K562 (cell line): ENCODE measurements at regions not wholly inside any gene's neighbourhood (a gene's known extent, or its start where the extent isn't known, plus 50 kb on each side); places are given as distances from the start of the nearest gene placed in this dataset.

Experiments used
- ATAC-seq: fragments of 200-7000 bp; cut with Tn5 transposase; 3 replicates; pipeline ENCODE4 v1.9.1; 2020; ENCODE audit warnings: moderate library complexity
- BruUV-seq: library from RNA; stranded (reverse); fragments of 400-500 nt; replicated peaks from 2 replicates; lab custom pipeline; 2021; lab: Mats Ljungman, UMichigan
- CTCF ChIA-PET: fragments of 300-600 bp; formaldehyde crosslinking; extraction: SDS; loops from one replicate; lab custom pipeline; 2021; ENCODE audit warnings: low intra/inter-chr PET ratio; lab: Yijun Ruan, JAX
- POLR2A ChIA-PET: fragments of 300-600, 350-650 bp; sonication (Branson Sonifier 250); formaldehyde crosslinking; extraction: SDS; loops from one replicate; lab custom pipeline; 2021; ENCODE audit warnings: antibody characterized with exemption, inconsistent platforms; lab: Yijun Ruan, JAX
- DNase-seq, 4 experiments: peaks; one replicate each; pipeline versions ENCODE4 v3.0.0 to v3.0.0-alpha.2; 2011 to 2018; ENCODE audit warnings: low spot score in 3 of 4, mixed read lengths in 3 of 4; ENCODE audit errors: extremely low read depth in 1 of 4
- FAIRE-seq: peaks from 2 replicates; lab custom pipeline; 2011; peaks lifted over from hg19 to GRCh38; lab: Jason Lieb, UNC
- H2AFZ ChIP-seq: 2 replicates; pipeline ENCODE4 v1.6.0; 2011; ENCODE audit warnings: low read depth, low read length, control low read depth, inconsistent platforms
- H3K27ac ChIP-seq: fragments of 200-600 bp; 3 replicates; pipeline ENCODE4 v1.8.0; 2011; ENCODE audit warnings: low read depth, mild to moderate bottlenecking, control low read depth, inconsistent platforms, low read length, moderate library complexity, mixed read lengths; ENCODE audit errors: extremely low read depth
- H3K27me3 ChIP-seq, 2 experiments: fragments of 300-600 bp in 1 of 2; 2 replicates in 1 of 2; 3 replicates in 1 of 2; pipeline versions ENCODE4 v1.6.0 to v1.8.0; 2011; ENCODE audit warnings: inconsistent platforms in 2 of 2, low read length in 2 of 2, mild to moderate bottlenecking in 1 of 2, mixed read lengths in 1 of 2, moderate library complexity in 1 of 2; ENCODE audit not compliant: control insufficient read depth in 2 of 2, insufficient read depth in 2 of 2
- H3K36me3 ChIP-seq: fragments of 300-600 bp; 3 replicates; pipeline ENCODE4 v1.8.0; 2011; ENCODE audit warnings: mild to moderate bottlenecking, low read length, inconsistent platforms; ENCODE audit not compliant: control insufficient read depth, insufficient read depth
- H3K4me1 ChIP-seq, 2 experiments: fragments of 200-600 bp in 1 of 2; replicated peaks in 1 of 2; 2 replicates in 1 of 2; 3 replicates in 1 of 2; pipeline versions ENCODE4 v1.5.1 to v1.8.0; 2011; ENCODE audit warnings: inconsistent platforms in 2 of 2, low read length in 2 of 2, mild to moderate bottlenecking in 1 of 2, mixed read lengths in 1 of 2, moderate library complexity in 1 of 2; ENCODE audit not compliant: control insufficient read depth in 2 of 2, insufficient read depth in 2 of 2
- H3K4me2 ChIP-seq: 2 replicates; pipeline ENCODE4 v1.6.1; 2011; ENCODE audit warnings: low read length, control low read depth, inconsistent platforms, mixed read lengths; ENCODE audit not compliant: insufficient read depth
- H3K4me3 ChIP-seq: fragments of 200-600 bp; sonication (generic), shearing (Covaris generic); 2 replicates; pipeline ENCODE4 v1.5.1; 2016; ENCODE audit warnings: control low read depth, inconsistent platforms
- H3K79me2 ChIP-seq: fragments of 200-600 bp; 3 replicates; pipeline ENCODE4 v1.8.0; 2011; ENCODE audit warnings: low read length, inconsistent platforms; ENCODE audit not compliant: control insufficient read depth, insufficient read depth
- H3K9ac ChIP-seq, 2 experiments: 2 replicates each; pipeline versions ENCODE4 v1.6.0 to v1.6.1; 2011; ENCODE audit warnings: low read depth in 2 of 2, low read length in 2 of 2, control low read depth in 1 of 2, inconsistent platforms in 1 of 2, mild to moderate bottlenecking in 1 of 2, mixed read lengths in 1 of 2; ENCODE audit not compliant: insufficient read depth in 1 of 2
- H3K9me1 ChIP-seq: one replicate; pipeline ENCODE4 v1.6.0; 2011; ENCODE audit warnings: inconsistent platforms, mild to moderate bottlenecking, low read length, moderate library complexity; ENCODE audit not compliant: control insufficient read depth, insufficient read depth
- H3K9me3 ChIP-seq: replicated peaks from 2 replicates; pipeline ENCODE4 v1.5.1; 2011; ENCODE audit warnings: low read depth, low read length, inconsistent platforms; ENCODE audit not compliant: control insufficient read depth, insufficient read depth
- H4K20me1 ChIP-seq: replicated peaks from 2 replicates; pipeline ENCODE4 v1.6.1; 2011; ENCODE audit warnings: low read length, inconsistent platforms, mixed read lengths; ENCODE audit not compliant: control insufficient read depth, insufficient read depth
- CEBPB ChIP-seq: fragments of 450-650 bp; IDR thresholded peaks from 2 replicates; pipeline ENCODE4 v1.6.1; 2016; ENCODE audit warnings: missing genetic modification characterization, missing compliant biosample characterization
- CEBPG ChIP-seq, 3 experiments: fragments of 200-800 bp in 1 of 3; sonication (Bioruptor generic) in 1 of 3; sonication (generic) in 1 of 3; formaldehyde crosslinking in 1 of 3; IDR thresholded peaks in 2 of 3; conservative IDR thresholded peaks in 1 of 3; 2 replicates each; pipeline versions ENCODE4 v1.6.1 to v1.8.0; 2016 to 2022; ENCODE audit warnings: missing compliant biosample characterization in 2 of 3, missing genetic modification characterization in 2 of 3, mild to moderate bottlenecking in 1 of 3, missing genetic modification reagents in 1 of 3
- FOXA1 ChIP-seq: fragments of 450-650 bp; IDR thresholded peaks from 2 replicates; pipeline ENCODE4 v1.6.1; 2016; ENCODE audit warnings: mild to moderate bottlenecking, borderline replicate concordance
- FOXM1 ChIP-seq, 2 experiments: fragments of 450-650 bp in 1 of 2; sonication (generic) in 1 of 2; formaldehyde crosslinking in 1 of 2; IDR thresholded peaks; 2 replicates each; pipeline versions ENCODE4 v1.6.1 to v1.9.0; 2017 to 2022; ENCODE audit warnings: low read depth in 2 of 2, mild to moderate bottlenecking in 2 of 2, missing genetic modification reagents in 1 of 2, moderate library complexity in 1 of 2
- KAT8 ChIP-seq: fragments of 450-650 bp; IDR thresholded peaks from 2 replicates; pipeline ENCODE4 v1.6.1; 2016; ENCODE audit warnings: low read depth, mild to moderate bottlenecking
- NR2C2 ChIP-seq, 2 experiments: fragments of 200-800 bp in 1 of 2; sonication (Bioruptor generic) in 1 of 2; sonication (generic) in 1 of 2; formaldehyde crosslinking in 1 of 2; IDR thresholded peaks; 2 replicates each; pipeline versions ENCODE4 v1.6.1 to v1.8.0; 2016 to 2022; ENCODE audit warnings: mild to moderate bottlenecking in 1 of 2, missing compliant biosample characterization in 1 of 2, missing genetic modification characterization in 1 of 2, missing genetic modification reagents in 1 of 2
- RBBP5 ChIP-seq: fragments of 200-600 bp; sonication (generic); IDR thresholded peaks from 2 replicates; pipeline ENCODE4 v1.6.1; 2012; ENCODE audit warnings: borderline replicate concordance, mild to moderate bottlenecking, low read length, control low read depth, inconsistent platforms; ENCODE audit not compliant: insufficient read depth, poor library complexity, severe bottlenecking
- SIRT6 ChIP-seq: IDR thresholded peaks from one replicate; pipeline ENCODE4 v1.6.1; 2012; ENCODE audit warnings: low read depth, mild to moderate bottlenecking, control low read depth, inconsistent platforms, low read length, moderate library complexity
- WGBS: fragments of 100-300 bp; shearing (Covaris generic); methylation state at CpG from one replicate; pipeline ENCODE4 v1.1.6; 2016; ENCODE audit warnings: low coverage, mixed read lengths; ENCODE audit not compliant: insufficient coverage; ENCODE audit errors: missing lambda C conversion rate; 5-methylcytosine and 5-hydroxymethylcytosine counted together
- in situ Hi-C: fragments of 300-500 bp; cut with MboI; formaldehyde crosslinking; loops from 4 replicates; pipeline ENCODE4 v1.15.0; 2018; ENCODE audit warnings: inconsistent platforms, mixed read lengths
- intact Hi-C: fragments of 100-400 bp; cut with micrococcal nuclease; formaldehyde crosslinking; loops from 2 replicates; pipeline ENCODE4 v1.14.2; 2022
- TF ChIP-seq, protein P1 (sequence below): fragments of 250-450 bp; sonication (Bioruptor Pico); IDR thresholded peaks from 2 replicates; pipeline ENCODE4 v1.8.0; 2021; ENCODE audit warnings: borderline replicate concordance, mild to moderate bottlenecking, moderate library complexity; ENCODE audit not compliant: poor library complexity, severe bottlenecking
- TF ChIP-seq, protein P2 (sequence below), 2 experiments: fragments of 450-650 bp in 1 of 2; sonication (generic) in 1 of 2; formaldehyde crosslinking; conservative IDR thresholded peaks; 2 replicates each; pipeline versions ENCODE4 v1.4.0 to v1.8.1; 2020 to 2022; ENCODE audit warnings: mild to moderate bottlenecking in 1 of 2, missing genetic modification reagents in 1 of 2

DNA sequence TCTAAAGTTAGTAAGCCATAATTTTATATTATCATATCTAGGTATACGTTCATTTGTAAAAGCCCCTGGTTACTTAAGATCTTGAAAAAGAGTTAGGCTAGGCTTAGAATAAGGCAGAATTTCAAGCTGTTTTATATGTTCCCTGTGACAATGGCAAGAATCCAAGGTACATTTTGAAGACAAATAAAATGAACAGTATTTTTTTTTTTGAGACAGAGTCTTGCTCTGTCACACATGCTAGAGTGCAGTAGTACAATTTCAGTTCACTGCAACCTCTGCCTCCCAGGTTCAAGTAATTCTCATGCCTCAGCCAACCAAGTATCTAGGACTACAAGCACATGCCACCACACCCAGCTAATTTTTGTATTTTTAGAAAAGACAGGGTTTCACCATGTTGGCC is 139.2 kb downstream of the DUSP6 start:
- no peaks in the 10 kb centered on the region for H3K79me2 ChIP-seq
- H3K36me3 ChIP-seq: no peaks in the 10 kb centered on the region
- DNase-seq (no peak), ATAC-seq (no peak), FAIRE-seq (no peak)
- H4K20me1 ChIP-seq: no peaks in the 10 kb centered on the region
- H3K9me1 ChIP-seq: no peaks in the 10 kb centered on the region
- H3K9ac ChIP-seq: no peak overlapping the region
- intact Hi-C loops (no loop called here), in situ Hi-C loops (no loop called here)
- no peak overlapping the region for H3K4me3 ChIP-seq
- no peak overlapping the region for H2AFZ ChIP-seq
- no peaks in the 10 kb centered on the region for H3K27me3 ChIP-seq
- TF ChIP-seq, protein P1, sequence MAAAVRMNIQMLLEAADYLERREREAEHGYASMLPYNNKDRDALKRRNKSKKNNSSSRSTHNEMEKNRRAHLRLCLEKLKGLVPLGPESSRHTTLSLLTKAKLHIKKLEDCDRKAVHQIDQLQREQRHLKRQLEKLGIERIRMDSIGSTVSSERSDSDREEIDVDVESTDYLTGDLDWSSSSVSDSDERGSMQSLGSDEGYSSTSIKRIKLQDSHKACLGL (CRISPR knock-in tag): no peak
- TF ChIP-seq, protein P2, sequence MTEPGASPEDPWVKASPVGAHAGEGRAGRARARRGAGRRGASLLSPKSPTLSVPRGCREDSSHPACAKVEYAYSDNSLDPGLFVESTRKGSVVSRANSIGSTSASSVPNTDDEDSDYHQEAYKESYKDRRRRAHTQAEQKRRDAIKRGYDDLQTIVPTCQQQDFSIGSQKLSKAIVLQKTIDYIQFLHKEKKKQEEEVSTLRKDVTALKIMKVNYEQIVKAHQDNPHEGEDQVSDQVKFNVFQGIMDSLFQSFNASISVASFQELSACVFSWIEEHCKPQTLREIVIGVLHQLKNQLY (CRISPR knock-in tag; conservative IDR thresholded peaks at IDR 0.05): no peak
- H3K4me2 ChIP-seq: no peak overlapping the region
- H3K9me3 ChIP-seq: no peaks in the 10 kb centered on the region
- CTCF ChIA-PET: no interaction called here
- H3K4me1 ChIP-seq: no peaks in the 10 kb centered on the region; a peak in 1 of 5 replicates
- WGBS: 25% methylated on average over 1 of the region's 1 CpG
- H3K27ac ChIP-seq: no peak overlapping the region
- POLR2A ChIA-PET: interaction anchor here (0.6 kb wide), 1 partner anchor 26 kb away, joined by 3 read pairs; no protein-coding TSS in a partner anchor
- no TSS peak for BruUV-seq

DNA sequence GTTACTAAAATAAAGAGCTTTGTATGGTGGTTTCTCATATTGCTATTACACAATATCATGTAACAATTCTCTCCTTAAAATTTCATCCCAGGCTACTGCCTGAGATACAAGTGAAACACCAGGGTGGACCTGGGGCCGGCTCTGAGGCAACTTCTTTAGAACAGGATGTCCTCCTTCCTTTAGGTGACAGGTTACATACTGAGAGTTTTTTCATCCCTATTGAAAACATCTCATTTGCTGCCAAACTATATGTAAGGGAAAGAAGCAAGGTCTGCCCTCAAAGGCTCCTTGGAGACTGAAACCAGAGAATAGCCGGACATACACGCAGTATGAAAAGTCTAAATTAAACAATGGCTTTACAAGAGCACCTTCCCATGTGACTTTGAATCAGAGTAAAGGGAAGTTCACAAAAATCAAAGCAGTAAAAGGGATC is 139.9 kb downstream of the DUSP6 start:
- no peak overlapping the region for H3K27ac ChIP-seq
- no peaks in the 10 kb centered on the region for H3K79me2 ChIP-seq
- FAIRE-seq (no peak), DNase-seq (no peak), ATAC-seq (no peak)
- H3K9ac ChIP-seq: no peak overlapping the region
- POLR2A ChIA-PET: no interaction called here
- no TSS peak for BruUV-seq
- no peaks in the 10 kb centered on the region; a peak in 1 of 5 replicates for H3K4me1 ChIP-seq
- H3K4me2 ChIP-seq: no peak overlapping the region
- no peaks in the 10 kb centered on the region for H3K36me3 ChIP-seq
- intact Hi-C loops: no loop called here
- 5% methylated on average over 3 of the region's 3 CpGs for whole genome bisulfite sequencing
- no peaks in the 10 kb centered on the region for H3K9me1 ChIP-seq
- H3K27me3 ChIP-seq: no peaks in the 10 kb centered on the region
- CTCF ChIA-PET: no interaction called here
- no peaks in the 10 kb centered on the region for H3K9me3 ChIP-seq
- no peaks in the 10 kb centered on the region for H4K20me1 ChIP-seq
- H3K4me3 ChIP-seq: no peak overlapping the region
- no peak overlapping the region for H2AFZ ChIP-seq
- in situ Hi-C loops: no loop called here
- TF ChIP-seq SIRT6: no peak
- no peak for TF ChIP-seq NR2C2 (CRISPR knock-in tag; IDR thresholded peaks at IDR 0.05)
- TF ChIP-seq NR2C2 (tag; IDR thresholded peaks at IDR 0.05): 0 out of 2 replicates have a peak, but pooled peaks have one; percentile 15
- TF ChIP-seq RBBP5: no peak
- no peak for TF ChIP-seq KAT8
- no peak for TF ChIP-seq FOXM1 (IDR thresholded peaks at IDR 0.05; ENCODE audit: low read depth)
- TF ChIP-seq FOXM1 (CRISPR knock-in tag; IDR thresholded peaks at IDR 0.05; ENCODE audit: low read depth): no peak
- TF ChIP-seq CEBPB: peak; percentile 63
- no peak for TF ChIP-seq CEBPG (CRISPR knock-in tag; IDR thresholded peaks at IDR 0.05)
- TF ChIP-seq CEBPG (tag; conservative IDR thresholded peaks at IDR 0.05 in 1 of 2, IDR thresholded peaks at IDR 0.05 in 1 of 2): peak; percentile 87 to 91
- no peak for TF ChIP-seq FOXA1
